ENCODE measurements at regions not wholly inside any gene's neighbourhood (a gene's known extent, or its start where the extent isn't known, plus 50 kb on each side); places are given as distances from the start of the nearest gene placed in this dataset.

DNA sequence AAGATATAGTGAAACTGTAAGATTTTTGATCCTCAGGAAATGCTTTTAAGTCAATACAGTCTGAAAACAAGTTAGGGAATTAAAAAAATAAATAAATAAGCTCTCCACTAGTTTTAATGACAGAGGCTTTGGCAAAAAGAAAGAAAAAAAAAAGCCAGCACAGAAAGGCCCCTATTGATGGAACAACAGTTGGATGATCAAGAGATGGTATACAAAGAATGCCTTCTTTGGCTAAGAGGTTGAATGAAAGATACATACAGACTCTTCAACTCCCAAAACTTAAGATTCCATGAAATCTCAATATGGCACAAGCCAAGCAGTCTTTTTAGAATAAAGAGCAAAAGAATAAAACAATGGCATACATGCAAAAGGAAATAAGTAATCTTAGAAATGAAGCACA, 64.0 kb upstream of the GALNT5 start:
- Histone ChIP-seq H3K27ac (ENCODE audit: low read length) (no peak overlapping the region), H3K9ac (ENCODE audit: low read length in 2 of 2) (no peak overlapping the region), H3K4me3 (ENCODE audit: low read length in 2 of 2) (no peak overlapping the region), H3K36me3 (ENCODE audit: control insufficient read depth in 2 of 2, insufficient read depth in 2 of 2, low read length in 2 of 2) (no peaks in the 10 kb centered on the region), H3K27me3 (ENCODE audit: control insufficient read depth in 1 of 2, insufficient read depth in 2 of 2, low read length in 2 of 2) (no peaks in the 10 kb centered on the region), H3K4me1 (ENCODE audit: control insufficient read depth, insufficient read depth, low read length) (no peaks in the 10 kb centered on the region), H3K9me3 (ENCODE audit: control insufficient read depth in 2 of 2, low read length in 2 of 2) (no peaks in the 10 kb centered on the region)

DNA sequence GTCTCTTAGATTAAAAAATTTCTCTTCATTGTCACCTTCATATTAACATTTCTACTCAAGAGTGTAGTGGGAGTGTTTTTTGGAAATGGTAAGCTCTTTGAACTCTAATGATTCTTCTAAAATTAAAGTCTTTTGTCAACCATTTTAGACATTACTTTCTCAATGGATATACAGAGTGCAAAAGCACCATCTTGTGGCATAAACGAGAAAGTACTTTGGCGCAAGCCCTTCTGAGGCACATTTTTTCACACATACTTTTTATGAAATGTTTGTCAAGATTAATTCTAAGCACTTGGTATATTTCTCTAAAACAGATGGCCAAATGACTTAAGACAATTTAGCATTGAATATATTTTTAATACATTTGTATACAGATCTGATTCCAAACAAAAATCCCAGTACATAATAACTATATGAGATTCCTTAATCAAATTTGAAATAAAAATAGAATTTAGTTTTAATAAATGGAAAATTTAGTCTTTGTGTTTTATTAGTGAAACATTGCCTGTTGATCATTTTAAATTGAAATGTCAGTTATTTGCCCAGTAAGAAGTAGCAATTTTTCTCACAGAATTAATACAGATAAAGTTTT, 63.3 kb upstream of the GALNT5 start:
- Histone ChIP-seq H3K9ac (ENCODE audit: low read length in 2 of 2) (no peak overlapping the region), H3K4me1 (ENCODE audit: control insufficient read depth, insufficient read depth, low read length) (no peaks in the 10 kb centered on the region)

DNA sequence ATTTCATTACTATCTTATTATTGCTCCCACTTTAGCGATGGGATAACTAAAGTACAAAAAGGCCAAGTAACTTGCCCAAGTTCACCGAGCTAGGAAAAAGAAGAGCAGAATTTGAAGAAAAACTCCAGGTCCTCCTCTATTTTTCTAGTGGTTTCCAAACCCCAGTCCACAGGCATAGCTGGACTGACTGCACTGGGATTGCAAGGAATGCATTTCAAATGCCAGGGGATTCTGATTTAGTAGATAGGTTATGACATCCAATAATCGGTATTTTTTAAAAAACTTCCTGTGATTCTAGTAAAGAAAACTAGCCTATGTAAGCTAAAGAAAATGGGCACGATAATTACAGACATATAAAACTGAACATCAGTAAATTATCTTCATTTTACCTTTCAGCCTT, 62.7 kb upstream of the GALNT5 start:
- no peaks in the 10 kb centered on the region for H3K36me3 ChIP-seq (ENCODE audit: control insufficient read depth in 2 of 2, insufficient read depth in 2 of 2, low read length in 2 of 2)
- no peak overlapping the region for H3K4me3 ChIP-seq (ENCODE audit: low read length in 2 of 2)
- H3K4me1 ChIP-seq (ENCODE audit: control insufficient read depth, insufficient read depth, low read length): no peaks in the 10 kb centered on the region
- H3K27me3 ChIP-seq (ENCODE audit: control insufficient read depth in 1 of 2, insufficient read depth in 2 of 2, low read length in 2 of 2): no peaks in the 10 kb centered on the region
- no peak overlapping the region for H3K27ac ChIP-seq (ENCODE audit: low read length)
- H3K9me3 ChIP-seq (ENCODE audit: control insufficient read depth in 2 of 2, low read length in 2 of 2): no peaks in the 10 kb centered on the region
- no peak overlapping the region for H3K9ac ChIP-seq (ENCODE audit: low read length in 2 of 2)

More for the DNA sequence above, 63.3 kb upstream of the GALNT5 start:
- Histone ChIP-seq H3K9me3 (ENCODE audit: control insufficient read depth in 2 of 2, low read length in 2 of 2) (no peaks in the 10 kb centered on the region), H3K27ac (ENCODE audit: low read length) (no peak overlapping the region), H3K4me3 (ENCODE audit: low read length in 2 of 2) (no peak overlapping the region), H3K27me3 (ENCODE audit: control insufficient read depth in 1 of 2, insufficient read depth in 2 of 2, low read length in 2 of 2) (no peaks in the 10 kb centered on the region), H3K36me3 (ENCODE audit: control insufficient read depth in 2 of 2, insufficient read depth in 2 of 2, low read length in 2 of 2) (no peaks in the 10 kb centered on the region)

DNA sequence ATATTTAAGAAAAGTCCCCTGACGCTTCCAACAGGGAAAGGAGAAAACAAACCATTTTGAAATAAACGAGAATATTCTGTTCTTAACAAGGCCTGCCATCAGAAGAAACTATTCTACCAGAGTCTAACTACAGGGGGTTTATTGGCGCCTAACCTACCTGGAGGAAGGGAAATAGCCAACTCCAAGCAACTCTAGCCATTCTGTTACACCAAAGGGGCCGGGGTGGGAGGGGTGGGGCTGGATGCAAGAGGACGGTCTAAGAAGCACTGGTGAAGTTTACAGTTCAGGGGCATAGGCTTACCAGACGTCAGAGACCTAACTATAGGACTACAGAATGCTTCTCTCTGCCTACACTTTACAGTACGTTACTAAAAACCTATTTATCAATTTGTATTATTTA, 60.5 kb upstream of the GALNT5 start:
- H3K4me1 ChIP-seq (ENCODE audit: control insufficient read depth, insufficient read depth, low read length): no peaks in the 10 kb centered on the region
- no peaks in the 10 kb centered on the region for H3K36me3 ChIP-seq (ENCODE audit: control insufficient read depth in 2 of 2, insufficient read depth in 2 of 2, low read length in 2 of 2)
- no peaks in the 10 kb centered on the region for H3K27me3 ChIP-seq (ENCODE audit: control insufficient read depth in 1 of 2, insufficient read depth in 2 of 2, low read length in 2 of 2)
- H3K9me3 ChIP-seq (ENCODE audit: control insufficient read depth in 2 of 2, low read length in 2 of 2): no peaks in the 10 kb centered on the region
- no peak overlapping the region for H3K27ac ChIP-seq (ENCODE audit: low read length)
- H3K4me3 ChIP-seq (ENCODE audit: low read length in 2 of 2): no peak overlapping the region
- H3K9ac ChIP-seq (ENCODE audit: low read length in 2 of 2): no peak overlapping the region

DNA sequence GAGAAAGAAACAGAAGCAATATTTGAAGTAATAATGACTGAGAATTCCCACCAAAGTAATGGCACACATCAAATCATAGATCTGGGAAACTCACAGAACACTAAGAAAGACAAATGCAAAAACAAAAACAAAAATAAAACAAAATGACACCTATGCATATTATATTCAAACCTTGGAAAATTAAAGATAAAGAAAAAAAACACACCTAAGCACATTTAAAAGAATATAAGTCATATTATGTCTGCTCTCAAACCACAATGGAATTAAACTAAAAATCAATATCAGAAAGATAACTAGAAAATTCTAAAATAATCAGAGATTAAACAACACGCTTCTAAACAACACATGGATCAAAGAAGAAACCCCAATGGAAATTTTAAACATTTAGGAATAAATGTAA, 59.7 kb upstream of the GALNT5 start:
- H3K9ac ChIP-seq (ENCODE audit: low read length in 2 of 2): no peak overlapping the region
- no peak overlapping the region for H3K4me3 ChIP-seq (ENCODE audit: low read length in 2 of 2)
- no peaks in the 10 kb centered on the region for H3K36me3 ChIP-seq (ENCODE audit: control insufficient read depth in 2 of 2, insufficient read depth in 2 of 2, low read length in 2 of 2)
- no peak overlapping the region for H3K27ac ChIP-seq (ENCODE audit: low read length)
- no peaks in the 10 kb centered on the region for H3K4me1 ChIP-seq (ENCODE audit: control insufficient read depth, insufficient read depth, low read length)
- no peaks in the 10 kb centered on the region for H3K9me3 ChIP-seq (ENCODE audit: control insufficient read depth in 2 of 2, low read length in 2 of 2)
- H3K27me3 ChIP-seq (ENCODE audit: control insufficient read depth in 1 of 2, insufficient read depth in 2 of 2, low read length in 2 of 2): no peaks in the 10 kb centered on the region

GRCh38 chr2:157203651-157204050, 53.9 kb upstream of the GALNT5 start:
- Histone ChIP-seq H3K9me3 (ENCODE audit: control insufficient read depth in 2 of 2, low read length in 2 of 2) (no peaks in the 10 kb centered on the region), H3K9ac (ENCODE audit: low read length in 2 of 2) (no peak overlapping the region), H3K36me3 (ENCODE audit: control insufficient read depth in 2 of 2, insufficient read depth in 2 of 2, low read length in 2 of 2) (no peaks in the 10 kb centered on the region), H3K4me3 (ENCODE audit: low read length in 2 of 2) (no peak overlapping the region), H3K27me3 (ENCODE audit: control insufficient read depth in 1 of 2, insufficient read depth in 2 of 2, low read length in 2 of 2) (no peaks in the 10 kb centered on the region), H3K27ac (ENCODE audit: low read length) (no peak overlapping the region), H3K4me1 (ENCODE audit: control insufficient read depth, insufficient read depth, low read length) (no peaks in the 10 kb centered on the region)

GRCh38 chr2:157204401-157204800, 53.1 kb upstream of the GALNT5 start:
- Histone ChIP-seq H3K9ac (ENCODE audit: low read length in 2 of 2) (no peak overlapping the region), H3K36me3 (ENCODE audit: control insufficient read depth in 2 of 2, insufficient read depth in 2 of 2, low read length in 2 of 2) (no peaks in the 10 kb centered on the region), H3K27ac (ENCODE audit: low read length) (no peak overlapping the region), H3K27me3 (ENCODE audit: control insufficient read depth in 1 of 2, insufficient read depth in 2 of 2, low read length in 2 of 2) (no peaks in the 10 kb centered on the region), H3K4me3 (ENCODE audit: low read length in 2 of 2) (no peak overlapping the region), H3K4me1 (ENCODE audit: control insufficient read depth, insufficient read depth, low read length) (no peaks in the 10 kb centered on the region), H3K9me3 (ENCODE audit: control insufficient read depth in 2 of 2, low read length in 2 of 2) (no peaks in the 10 kb centered on the region)

GRCh38 chr2:157206916-157207315, 50.6 kb upstream of the GALNT5 start:
- Histone ChIP-seq H3K9me3 (ENCODE audit: control insufficient read depth in 2 of 2, low read length in 2 of 2) (no peaks in the 10 kb centered on the region), H3K4me3 (ENCODE audit: low read length in 2 of 2) (no peak overlapping the region), H3K36me3 (ENCODE audit: control insufficient read depth in 2 of 2, insufficient read depth in 2 of 2, low read length in 2 of 2) (no peaks in the 10 kb centered on the region), H3K4me1 (ENCODE audit: control insufficient read depth, insufficient read depth, low read length) (no peaks in the 10 kb centered on the region), H3K9ac (ENCODE audit: low read length in 2 of 2) (no peak overlapping the region), H3K27ac (ENCODE audit: low read length) (no peak overlapping the region), H3K27me3 (ENCODE audit: control insufficient read depth in 1 of 2, insufficient read depth in 2 of 2, low read length in 2 of 2) (no peaks in the 10 kb centered on the region)

Data from stomach smooth muscle (tissue), 2 donors.